Astrocyte (in vitro differentiated cells and primary cell): ENCODE measurements at regions not wholly inside any gene's neighbourhood (a gene's known extent, or its start where the extent isn't known, plus 50 kb on each side); places are given as distances from the start of the nearest gene placed in this dataset.

Experiments
- DNase-seq: peaks from one replicate; pipeline ENCODE4 v3.0.0-alpha.2; 2010; ENCODE audit warnings: low read depth
- FAIRE-seq: peaks from 2 replicates; lab custom pipeline; 2011; peaks lifted over from hg19 to GRCh38; lab: Jason Lieb, UNC
- H2AFZ ChIP-seq: 2 replicates; pipeline ENCODE4 v1.6.0; 2012; ENCODE audit warnings: low read depth, low read length, inconsistent platforms
- H3K27ac ChIP-seq: 2 replicates; pipeline ENCODE4 v1.5.1; 2011; ENCODE audit warnings: low read depth, low read length, inconsistent platforms
- H3K27me3 ChIP-seq: 2 replicates; pipeline ENCODE4 v1.6.0; 2011; ENCODE audit warnings: low read length, inconsistent platforms; ENCODE audit not compliant: insufficient read depth
- H3K36me3 ChIP-seq: 2 replicates; pipeline ENCODE4 v1.5.1; 2011; ENCODE audit warnings: low read length, inconsistent platforms; ENCODE audit not compliant: insufficient read depth
- H3K4me1 ChIP-seq: 2 replicates; pipeline ENCODE4 v1.5.1; 2011; ENCODE audit warnings: low read length, inconsistent platforms; ENCODE audit not compliant: insufficient read depth
- H3K4me2 ChIP-seq: 2 replicates; pipeline ENCODE4 v1.6.0; 2012; ENCODE audit warnings: low read length, inconsistent platforms
- H3K4me3 ChIP-seq: 2 replicates; pipeline ENCODE4 v1.5.1; 2011; ENCODE audit warnings: low read depth, mild to moderate bottlenecking, low read length, inconsistent platforms; ENCODE audit not compliant: insufficient read depth
- H3K79me2 ChIP-seq: 2 replicates; pipeline ENCODE4 v1.6.0; 2012; ENCODE audit warnings: mild to moderate bottlenecking, low read length, inconsistent platforms; ENCODE audit not compliant: insufficient read depth
- H3K9ac ChIP-seq: 2 replicates; pipeline ENCODE4 v1.6.0; 2012; ENCODE audit warnings: mild to moderate bottlenecking, low read length, inconsistent platforms
- H3K9me3 ChIP-seq: 2 replicates; pipeline ENCODE4 v1.5.1; 2012; ENCODE audit warnings: low read depth, mild to moderate bottlenecking, low read length, inconsistent platforms; ENCODE audit not compliant: insufficient read depth
- H4K20me1 ChIP-seq: 2 replicates; pipeline ENCODE4 v1.6.0; 2012; ENCODE audit warnings: low read length, inconsistent platforms; ENCODE audit not compliant: insufficient read depth
- H3K27ac Mint-ChIP-seq: one replicate; pipeline ENCODE4 v1.8.0; 2021; ENCODE audit warnings: mild to moderate bottlenecking, mixed read lengths; ENCODE audit not compliant: unreplicated experiment
- H3K27me3 Mint-ChIP-seq: one replicate; pipeline ENCODE4 v1.8.0; 2021; ENCODE audit warnings: low read depth, mixed read lengths; ENCODE audit not compliant: unreplicated experiment
- H3K36me3 Mint-ChIP-seq: one replicate; pipeline ENCODE4 v1.8.0; 2021; ENCODE audit warnings: low read depth, mixed read lengths; ENCODE audit not compliant: unreplicated experiment
- H3K4me1 Mint-ChIP-seq: one replicate; pipeline ENCODE4 v1.8.0; 2021; ENCODE audit warnings: low read depth, mixed read lengths; ENCODE audit not compliant: unreplicated experiment
- H3K4me3 Mint-ChIP-seq: one replicate; pipeline ENCODE4 v1.8.0; 2021; ENCODE audit warnings: mild to moderate bottlenecking, moderate library complexity, mixed read lengths; ENCODE audit not compliant: unreplicated experiment
- H3K9me3 Mint-ChIP-seq: one replicate; pipeline ENCODE4 v1.8.0; 2021; ENCODE audit warnings: mild to moderate bottlenecking, mixed read lengths; ENCODE audit not compliant: unreplicated experiment
- CTCF ChIP-seq: IDR thresholded peaks from 2 replicates; pipeline ENCODE4 v1.5.1; 2011; ENCODE audit warnings: low read depth, mild to moderate bottlenecking, inconsistent platforms, low read length, moderate library complexity; ENCODE audit not compliant: insufficient read depth
- EZH2 ChIP-seq: IDR thresholded peaks from 2 replicates; pipeline ENCODE4 v1.6.1; 2012; ENCODE audit warnings: mild to moderate bottlenecking, low read length, inconsistent platforms; ENCODE audit not compliant: insufficient read depth

GRCh38 chr15:95935852-95936251 is 394.6 kb upstream of the NR2F2 start:
- no peak overlapping the region for H3K27ac ChIP-seq
- no peaks in the 10 kb centered on the region for H3K27me3 ChIP-seq
- no peak overlapping the region for H3K4me3 Mint-ChIP-seq
- H3K27ac Mint-ChIP-seq: no peak overlapping the region
- no peaks in the 10 kb centered on the region for H3K79me2 ChIP-seq
- no peaks in the 10 kb centered on the region for H3K9me3 Mint-ChIP-seq
- H3K36me3 Mint-ChIP-seq: no peaks in the 10 kb centered on the region
- DNase-seq (no peak), FAIRE-seq (no peak)
- peaks cover under 1% of the 10 kb centered on the region for H3K27me3 Mint-ChIP-seq
- H3K36me3 ChIP-seq: no peaks in the 10 kb centered on the region
- no peak overlapping the region for H3K4me2 ChIP-seq
- peaks cover 9% of the 10 kb centered on the region for H3K4me1 Mint-ChIP-seq
- no peak overlapping the region for H2AFZ ChIP-seq
- no peaks in the 10 kb centered on the region for H3K9me3 ChIP-seq
- no peak for TF ChIP-seq CTCF
- TF ChIP-seq EZH2: no peak
- H4K20me1 ChIP-seq: no peaks in the 10 kb centered on the region
- no peak overlapping the region for H3K4me3 ChIP-seq
- H3K9ac ChIP-seq: no peak overlapping the region
- no peaks in the 10 kb centered on the region for H3K4me1 ChIP-seq

- no peaks in the 10 kb centered on the region for H3K36me3 Mint-ChIP-seq
- Histone ChIP-seq H3K36me3 (no peaks in the 10 kb centered on the region), H3K9ac (no peak overlapping the region), H3K79me2 (no peaks in the 10 kb centered on the region), H3K27me3 (no peaks in the 10 kb centered on the region), H2AFZ (no peak overlapping the region), H3K4me2 (no peak overlapping the region), H4K20me1 (no peaks in the 10 kb centered on the region), H3K9me3 (no peaks in the 10 kb centered on the region), H3K4me3 (no peak overlapping the region), H3K4me1 (no peaks in the 10 kb centered on the region), H3K27ac (no peak overlapping the region)
- no peak for TF ChIP-seq CTCF
- no peaks in the 10 kb centered on the region for H3K9me3 Mint-ChIP-seq
- H3K27me3 Mint-ChIP-seq: peaks cover 2% of the 10 kb centered on the region
- peaks cover 9% of the 10 kb centered on the region for H3K4me1 Mint-ChIP-seq
- H3K4me3 Mint-ChIP-seq: no peak overlapping the region
- DNase-seq (peak; percentile 15), FAIRE-seq (no peak)
- no peak overlapping the region for H3K27ac Mint-ChIP-seq
Measured at GRCh38 chr15:95937128-95937528, 393.4 kb upstream of the NR2F2 start.

GRCh38 chr15:95940431-95940985 is 390.0 kb upstream of the NR2F2 start:
- no peak for DNase-seq

More at GRCh38 chr15:95940431-95940985, 390.0 kb upstream of the NR2F2 start:
- Mint-ChIP-seq H3K36me3 (no peaks in the 10 kb centered on the region), H3K4me3 (no peak overlapping the region), H3K27ac (no peak overlapping the region), H3K4me1 (no peaks in the 10 kb centered on the region), H3K27me3 (peaks cover 2% of the 10 kb centered on the region), H3K9me3 (no peaks in the 10 kb centered on the region)
- no peaks in the 10 kb centered on the region for H3K9me3 ChIP-seq
- H3K27me3 ChIP-seq: no peaks in the 10 kb centered on the region
- H3K9ac ChIP-seq: no peak overlapping the region
- H3K36me3 ChIP-seq: no peaks in the 10 kb centered on the region
- H3K4me3 ChIP-seq: no peak overlapping the region
- peak overlapping the region; percentile 14 for H3K4me2 ChIP-seq
- peak overlapping the region; percentile 16 for H2AFZ ChIP-seq
- no peak overlapping the region for H3K27ac ChIP-seq
- no peaks in the 10 kb centered on the region for H3K4me1 ChIP-seq
- no peak for TF ChIP-seq CTCF
- TF ChIP-seq EZH2: no peak
- no peak for FAIRE-seq
- no peaks in the 10 kb centered on the region for H4K20me1 ChIP-seq
- H3K79me2 ChIP-seq: no peaks in the 10 kb centered on the region
